D721Med (cell line): ENCODE measurements at regions not wholly inside any gene's neighbourhood (a gene's known extent, or its start where the extent isn't known, plus 50 kb on each side); places are given as distances from the start of the nearest gene placed in this dataset.
A peak's percentile ranks its signal among the peaks of the same experiment; 100 is the strongest.
"Not testable (repeated sequence)": the region's sequence is repeated elsewhere in the genome, so short reads cannot be mapped to it uniquely, and the experiment has no call there.

Source experiments
- DNase-seq: peaks from one replicate; pipeline ENCODE4 v3.0.0; 2011; ENCODE audit warnings: low spot score; ENCODE audit not compliant: insufficient read length
- FAIRE-seq: peaks from 2 replicates; lab custom pipeline; 2011; peaks lifted over from hg19 to GRCh38; lab: Jason Lieb, UNC
- CTCF ChIP-seq: IDR thresholded peaks from 2 replicates; pipeline ENCODE4 v1.5.1; 2012; ENCODE audit warnings: mild to moderate bottlenecking, control low read depth; ENCODE audit not compliant: insufficient read depth; ENCODE audit errors: missing control alignments

GRCh38 chr10:109773288-109774120 lies 149.8 kb downstream of the XPNPEP1 start:
- TF ChIP-seq CTCF = peak; percentile 63
- no peak for FAIRE-seq
- DNase-seq = no peak

- no peak for TF ChIP-seq CTCF
- no peak for FAIRE-seq
Observed at GRCh38 chr10:109770663-109771062, 152.6 kb downstream of the XPNPEP1 start.

DNA sequence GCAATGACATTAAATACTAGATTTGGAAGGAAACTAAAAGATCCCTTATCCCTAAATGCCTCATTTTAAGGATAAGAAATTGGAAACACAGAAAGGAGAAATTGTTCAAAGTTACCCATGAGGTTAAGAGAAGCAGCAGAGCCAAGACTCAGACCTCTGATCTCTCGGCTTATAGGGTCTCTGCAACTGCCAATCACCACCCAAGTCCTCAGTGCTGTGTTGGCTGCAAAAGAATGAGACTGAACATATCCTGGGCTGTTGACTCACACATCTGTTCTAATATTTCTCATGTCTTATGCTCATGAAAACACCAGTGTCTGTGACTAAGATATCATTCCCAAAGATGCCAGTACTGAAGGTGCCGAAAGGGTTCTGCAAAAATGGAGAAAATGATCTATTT lies 153.3 kb downstream of the XPNPEP1 start:
- FAIRE-seq (no peak), DNase-seq (no peak)
- TF ChIP-seq CTCF = no peak

More at GRCh38 chr10:109770663-109771062, 152.6 kb downstream of the XPNPEP1 start:
- no peak for DNase-seq

DNA sequence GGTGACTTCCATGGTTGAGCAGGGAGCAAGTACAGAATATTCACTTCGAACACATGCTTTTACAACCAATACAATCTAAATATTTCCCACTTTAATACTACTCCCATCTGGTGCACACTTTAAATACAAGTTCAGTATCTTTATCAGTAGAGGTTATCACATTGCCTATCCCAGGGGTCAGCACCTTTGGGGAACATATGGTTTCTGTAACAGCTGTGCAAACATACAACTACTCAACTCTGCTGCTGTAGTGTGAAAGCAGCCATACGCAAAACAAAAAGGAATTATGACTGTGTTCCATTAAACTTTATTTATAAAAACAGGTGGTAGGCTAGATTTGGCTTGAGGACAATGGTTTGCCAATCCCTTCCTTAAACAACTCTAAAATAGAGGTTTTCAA lies 157.5 kb downstream of the XPNPEP1 start:
- FAIRE-seq (no peak), DNase-seq (no peak)
- no peak for TF ChIP-seq CTCF

DNA sequence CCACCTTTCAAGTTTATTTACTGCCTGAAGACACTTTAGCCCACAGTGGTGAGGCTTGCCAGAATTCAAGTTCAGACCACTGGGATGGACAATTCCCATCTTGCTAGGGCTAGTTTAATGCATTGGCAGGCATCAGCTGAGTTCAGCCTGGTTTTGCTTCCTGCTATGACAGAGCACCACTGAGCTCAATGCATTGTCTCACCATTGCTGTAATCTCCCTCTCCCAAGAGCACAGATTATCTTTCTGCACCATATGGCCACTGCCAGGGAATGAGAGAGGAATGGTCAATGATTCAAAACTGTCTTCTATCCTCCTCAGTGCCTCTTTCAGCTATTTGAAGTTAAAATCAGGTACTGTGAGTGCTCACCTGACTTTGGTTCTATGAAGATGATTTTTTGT lies 160.8 kb downstream of the XPNPEP1 start:
- peak; percentile 17 for DNase-seq
- FAIRE-seq = no peak
- no peak for TF ChIP-seq CTCF

DNA sequence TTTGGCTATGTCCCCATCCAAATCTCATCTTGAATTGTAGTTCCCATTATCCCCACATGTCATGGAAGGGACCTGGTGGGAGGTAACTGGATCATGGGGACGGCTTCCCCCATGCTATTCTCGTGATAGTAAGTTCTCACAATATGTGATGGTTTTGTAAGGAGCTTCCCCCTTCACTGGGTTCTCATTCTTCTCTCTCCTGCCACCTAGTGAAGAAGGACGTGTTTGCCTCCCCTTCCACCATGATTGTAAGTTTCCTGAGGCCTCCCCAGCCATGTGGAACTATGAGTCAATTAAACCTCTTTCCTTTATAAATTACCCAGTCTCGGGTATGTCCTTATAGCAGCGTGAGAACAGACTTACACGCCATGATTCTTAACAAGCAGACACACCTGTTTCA lies 165.6 kb downstream of the XPNPEP1 start:
- FAIRE-seq, DNase-seq: not testable (repeated sequence)

GRCh38 chr10:109746861-109747260 lies 176.4 kb downstream of the XPNPEP1 start:
- no peak for FAIRE-seq
- DNase-seq = no peak
- no peak for TF ChIP-seq CTCF
